ENCODE measurements at regions not wholly inside any gene's neighbourhood (a gene's known extent, or its start where the extent isn't known, plus 50 kb on each side); places are given as distances from the start of the nearest gene placed in this dataset.

DNA sequence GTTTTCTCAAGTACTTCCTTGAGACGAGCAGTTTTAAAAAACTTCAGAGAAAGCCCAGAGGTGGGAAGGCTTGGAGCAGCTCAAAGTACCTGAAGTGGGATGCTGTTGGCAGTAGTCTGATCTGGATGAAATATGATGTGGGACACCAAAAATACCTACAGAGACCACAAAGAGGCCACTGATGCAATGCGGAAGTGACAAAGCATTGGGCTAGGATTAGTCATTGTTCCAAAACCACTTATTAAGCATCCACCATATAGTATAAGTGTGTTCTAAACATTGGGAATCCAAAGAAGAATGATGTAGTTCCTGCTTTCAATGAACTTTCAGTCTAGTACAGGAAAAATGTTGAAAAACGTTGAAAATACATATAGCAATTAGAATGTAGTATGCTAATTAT, 386.1 kb upstream of the CNKSR2 start:
- TF ChIP-seq, protein P1, sequence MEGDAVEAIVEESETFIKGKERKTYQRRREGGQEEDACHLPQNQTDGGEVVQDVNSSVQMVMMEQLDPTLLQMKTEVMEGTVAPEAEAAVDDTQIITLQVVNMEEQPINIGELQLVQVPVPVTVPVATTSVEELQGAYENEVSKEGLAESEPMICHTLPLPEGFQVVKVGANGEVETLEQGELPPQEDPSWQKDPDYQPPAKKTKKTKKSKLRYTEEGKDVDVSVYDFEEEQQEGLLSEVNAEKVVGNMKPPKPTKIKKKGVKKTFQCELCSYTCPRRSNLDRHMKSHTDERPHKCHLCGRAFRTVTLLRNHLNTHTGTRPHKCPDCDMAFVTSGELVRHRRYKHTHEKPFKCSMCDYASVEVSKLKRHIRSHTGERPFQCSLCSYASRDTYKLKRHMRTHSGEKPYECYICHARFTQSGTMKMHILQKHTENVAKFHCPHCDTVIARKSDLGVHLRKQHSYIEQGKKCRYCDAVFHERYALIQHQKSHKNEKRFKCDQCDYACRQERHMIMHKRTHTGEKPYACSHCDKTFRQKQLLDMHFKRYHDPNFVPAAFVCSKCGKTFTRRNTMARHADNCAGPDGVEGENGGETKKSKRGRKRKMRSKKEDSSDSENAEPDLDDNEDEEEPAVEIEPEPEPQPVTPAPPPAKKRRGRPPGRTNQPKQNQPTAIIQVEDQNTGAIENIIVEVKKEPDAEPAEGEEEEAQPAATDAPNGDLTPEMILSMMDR (conservative IDR thresholded peaks at IDR 0.05; ENCODE audit: control insufficient read depth, insufficient read depth, low read depth, low read length): no peak
- H3K4me3 ChIP-seq (ENCODE audit: control insufficient read depth, low read depth, low read length): no peak overlapping the region
- peak; percentile 52 for DNase-seq (ENCODE audit: low read depth)

DNA sequence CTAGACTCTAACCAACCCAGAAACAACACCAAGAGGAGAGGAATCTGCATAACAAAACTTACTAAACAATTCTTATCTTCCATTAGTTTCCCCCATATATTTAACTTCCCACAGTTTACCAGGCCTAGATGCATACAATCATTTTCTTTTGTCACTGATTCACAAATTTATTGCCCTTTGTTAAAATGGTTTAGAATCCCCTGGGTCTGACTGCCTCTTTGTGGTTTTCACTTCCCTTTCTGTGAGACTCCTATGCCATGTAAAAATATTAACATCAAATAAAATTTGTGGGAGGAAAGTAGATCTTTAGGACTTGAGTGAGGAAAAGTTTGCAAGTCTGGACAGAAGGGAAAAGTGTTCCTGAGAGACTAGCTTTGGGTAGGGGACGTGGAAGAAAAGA, 393.8 kb upstream of the CNKSR2 start:
- TF ChIP-seq, protein P1 (conservative IDR thresholded peaks at IDR 0.05; ENCODE audit: control insufficient read depth, insufficient read depth, low read depth, low read length): no peak
- H3K4me3 ChIP-seq (ENCODE audit: control insufficient read depth, low read depth, low read length): no peak overlapping the region
- DNase-seq (ENCODE audit: low read depth): no peak

DNA sequence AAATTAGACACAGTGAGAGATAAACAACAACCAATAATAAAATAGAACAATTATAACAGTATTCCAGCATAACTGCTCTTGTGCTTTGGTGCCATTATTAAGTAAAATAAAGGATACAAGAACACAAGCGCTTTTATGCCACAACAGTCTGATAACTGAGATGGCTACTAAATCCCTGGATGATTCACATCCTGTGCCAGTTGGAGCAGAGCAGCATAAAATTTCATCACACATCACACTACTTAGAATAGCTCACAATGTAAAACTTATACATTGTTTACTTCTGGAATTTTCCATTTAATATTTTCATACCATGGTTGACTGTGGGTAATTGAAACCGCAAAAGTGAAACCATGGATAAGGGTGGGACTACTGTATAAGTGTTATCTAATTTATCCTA, 399.9 kb upstream of the CNKSR2 start:
- TF ChIP-seq, protein P1 (conservative IDR thresholded peaks at IDR 0.05; ENCODE audit: control insufficient read depth, insufficient read depth, low read depth, low read length): no peak
- peak; percentile 32 for DNase-seq (ENCODE audit: low read depth)
- no peak overlapping the region for H3K4me3 ChIP-seq (ENCODE audit: control insufficient read depth, low read depth, low read length)

DNA sequence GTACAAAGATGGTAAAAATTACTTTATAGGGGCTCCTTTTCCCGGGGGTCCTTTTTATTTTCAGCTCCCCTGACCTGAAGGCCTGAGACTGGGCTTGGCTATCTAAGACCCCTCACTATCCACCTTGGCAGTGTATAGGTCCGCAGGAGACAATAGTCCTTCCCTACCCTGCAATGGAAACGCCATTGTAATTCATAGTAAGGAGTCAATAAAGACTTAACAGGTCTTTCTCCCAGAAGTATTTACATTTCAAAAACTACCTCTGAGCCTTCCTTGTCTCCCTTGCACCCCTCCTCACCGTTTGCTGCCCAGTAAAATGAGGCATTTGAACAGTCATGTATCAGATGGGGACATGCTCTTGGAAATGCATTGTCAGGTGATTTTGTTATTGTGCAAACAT, 401.2 kb upstream of the CNKSR2 start:
- TF ChIP-seq, protein P1 (conservative IDR thresholded peaks at IDR 0.05; ENCODE audit: control insufficient read depth, insufficient read depth, low read depth, low read length): no peak
- DNase-seq (ENCODE audit: low read depth): no peak
- no peak overlapping the region for H3K4me3 ChIP-seq (ENCODE audit: control insufficient read depth, low read depth, low read length)

DNA sequence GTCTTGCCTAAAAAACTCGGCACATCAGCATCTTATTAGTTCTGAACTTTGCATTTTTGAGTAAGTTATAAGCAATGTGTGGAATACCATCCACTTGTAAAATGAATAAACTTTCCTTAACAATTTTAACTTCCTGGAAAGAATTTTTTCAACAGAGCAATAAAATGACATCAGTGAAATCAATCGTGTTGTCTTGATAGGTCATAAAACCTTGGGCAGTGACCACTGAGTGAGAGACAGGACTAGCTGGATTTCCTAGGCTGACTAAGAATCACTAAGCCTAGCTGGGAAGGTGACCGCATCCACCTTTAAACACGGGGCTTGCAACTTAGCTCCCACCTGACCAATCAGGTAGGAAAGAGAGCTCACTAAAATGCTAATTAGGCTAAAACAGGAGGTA, 403.0 kb upstream of the CNKSR2 start:
- TF ChIP-seq, protein P1 (conservative IDR thresholded peaks at IDR 0.05; ENCODE audit: control insufficient read depth, insufficient read depth, low read depth, low read length): no peak
- DNase-seq (ENCODE audit: low read depth): no peak
- no peak overlapping the region for H3K4me3 ChIP-seq (ENCODE audit: control insufficient read depth, low read depth, low read length)

DNA sequence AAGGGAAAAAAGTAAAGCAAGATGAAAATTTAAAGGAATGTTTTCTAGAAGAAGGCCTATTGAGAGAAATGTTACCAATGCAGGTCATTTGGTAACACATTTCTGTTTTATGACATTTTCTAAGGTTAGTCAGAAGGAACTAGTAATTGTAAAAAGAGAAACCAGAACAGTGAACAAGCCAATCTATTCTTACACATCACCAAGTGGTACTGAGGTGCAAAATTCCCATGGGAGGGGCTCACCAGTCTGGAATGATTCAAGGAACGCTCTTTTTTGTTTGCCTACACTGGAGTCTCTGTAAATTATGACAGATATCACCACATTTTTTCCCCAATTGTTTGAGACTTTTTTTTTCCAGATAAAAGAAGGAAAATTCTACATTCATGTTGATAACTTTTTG, 404.7 kb upstream of the CNKSR2 start:
- TF ChIP-seq, protein P1 (conservative IDR thresholded peaks at IDR 0.05; ENCODE audit: control insufficient read depth, insufficient read depth, low read depth, low read length): no peak
- no peak for DNase-seq (ENCODE audit: low read depth)
- H3K4me3 ChIP-seq (ENCODE audit: control insufficient read depth, low read depth, low read length): no peak overlapping the region

DNA sequence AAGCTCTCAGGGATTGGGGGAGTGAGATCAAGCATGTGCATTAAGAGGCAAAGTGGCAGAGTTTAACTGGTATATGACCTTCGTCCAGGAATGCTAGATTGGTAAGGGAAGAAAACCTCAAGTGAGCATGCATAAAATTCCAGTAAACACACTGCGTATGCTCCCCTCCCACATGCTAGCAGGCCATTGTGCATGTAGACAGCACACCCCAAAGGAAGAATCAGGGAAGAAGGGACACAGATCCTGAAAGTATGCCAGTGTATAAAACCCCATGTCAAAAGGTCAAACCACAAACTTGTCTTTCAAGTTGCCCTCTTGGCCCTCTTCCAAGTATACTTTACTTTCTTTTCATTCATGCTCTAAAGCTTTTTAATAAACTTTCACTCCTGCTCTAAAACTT, 405.2 kb upstream of the CNKSR2 start:
- H3K4me3 ChIP-seq (ENCODE audit: control insufficient read depth, low read depth, low read length): no peak overlapping the region
- peak; percentile 4 for DNase-seq (ENCODE audit: low read depth)
- TF ChIP-seq, protein P1 (conservative IDR thresholded peaks at IDR 0.05; ENCODE audit: control insufficient read depth, insufficient read depth, low read depth, low read length): no peak

Data from fibroblast of mammary gland (primary cell).